Neural cell (in vitro differentiated cells): ENCODE measurements at regions not wholly inside any gene's neighbourhood (a gene's known extent, or its start where the extent isn't known, plus 50 kb on each side); places are given as distances from the start of the nearest gene placed in this dataset.

Experiments used
- H2AFZ ChIP-seq: fragments of 200-600, 300-800 bp; sonication (generic), shearing (Covaris generic); 2 replicates; pipeline ENCODE4 v1.6.0; 2014; ENCODE audit warnings: low read depth, mild to moderate bottlenecking, antibody characterized with exemption, low read length, moderate library complexity
- H3F3A ChIP-seq: fragments of 200-600 bp; shearing (Covaris generic); 2 replicates; pipeline ENCODE4 v1.6.1; 2016; ENCODE audit warnings: mild to moderate bottlenecking, moderate library complexity, mixed read lengths, antibody characterized with exemption, low read length; ENCODE audit not compliant: insufficient read depth, poor library complexity, severe bottlenecking
- H3K27ac ChIP-seq: fragments of 200-600, 300-800 bp; sonication (generic), shearing (Covaris generic); 2 replicates; pipeline ENCODE4 v1.5.1; 2014; ENCODE audit warnings: mild to moderate bottlenecking, low read length, moderate library complexity
- H3K27me3 ChIP-seq: fragments of 300-800, 200-600 bp; sonication (generic), shearing (Covaris generic); 2 replicates; pipeline ENCODE4 v1.6.0; 2014; ENCODE audit warnings: mild to moderate bottlenecking, low read depth, low read length, moderate library complexity; ENCODE audit not compliant: insufficient read depth
- H3K36me3 ChIP-seq: fragments of 300-800, 200-600 bp; sonication (generic), shearing (Covaris generic); 2 replicates; pipeline ENCODE4 v1.5.1; 2014; ENCODE audit warnings: mild to moderate bottlenecking, antibody characterized with exemption, low read length, moderate library complexity; ENCODE audit not compliant: insufficient read depth
- H3K4me2 ChIP-seq: fragments of 300-800, 200-600 bp; sonication (generic), shearing (Covaris generic); 2 replicates; pipeline ENCODE4 v1.6.0; 2014; ENCODE audit warnings: mild to moderate bottlenecking, low read length
- H3K4me3 ChIP-seq: fragments of 300-800, 200-600 bp; sonication (generic), shearing (Covaris generic); 2 replicates; pipeline ENCODE4 v1.5.1; 2014; ENCODE audit warnings: mild to moderate bottlenecking, low read length, moderate library complexity
- H3K79me2 ChIP-seq: fragments of 200-600 bp; shearing (Covaris generic); replicated peaks from 2 replicates; pipeline ENCODE4 v1.6.0; 2014; ENCODE audit warnings: mild to moderate bottlenecking, low read length, moderate library complexity; ENCODE audit not compliant: insufficient read depth
- H3K9ac ChIP-seq: fragments of 300-800, 200-600 bp; sonication (generic), shearing (Covaris generic); 2 replicates; pipeline ENCODE4 v1.6.1; 2016; ENCODE audit warnings: mild to moderate bottlenecking, low read length, mixed read lengths
- H3K9me2 ChIP-seq: fragments of 200-600 bp; shearing (Covaris generic); 2 replicates; pipeline ENCODE4 v1.6.1; 2016; ENCODE audit warnings: mild to moderate bottlenecking, low read length, mixed read lengths; ENCODE audit not compliant: insufficient read depth
- H3K9me3 ChIP-seq: fragments of 200-600, 300-800 bp; sonication (generic), shearing (Covaris generic); 2 replicates; pipeline ENCODE4 v1.6.1; 2016; ENCODE audit warnings: mild to moderate bottlenecking, mixed run types, low read length, moderate library complexity, mixed read lengths
- H4K20me1 ChIP-seq: fragments of 200-600 bp; shearing (Covaris generic); 2 replicates; pipeline ENCODE4 v1.6.1; 2016; ENCODE audit warnings: mild to moderate bottlenecking, mixed run types; ENCODE audit not compliant: insufficient read depth
- EP300 ChIP-seq: fragments of 450-650 bp; conservative IDR thresholded peaks from 2 replicates; pipeline ENCODE4 v1.6.1; 2014; ENCODE audit warnings: antibody characterized with exemption, mild to moderate bottlenecking, moderate library complexity; ENCODE audit not compliant: poor library complexity, severe bottlenecking
- EZH2 ChIP-seq: fragments of 200-600, 300-800 bp; shearing (Covaris generic), sonication (generic); IDR thresholded peaks from 2 replicates; pipeline ENCODE4 v1.6.1; 2014; ENCODE audit warnings: antibody characterized with exemption, low read length, borderline replicate concordance, mild to moderate bottlenecking; ENCODE audit not compliant: insufficient read depth, poor library complexity, severe bottlenecking
- MXI1 ChIP-seq: fragments of 450-650 bp; conservative IDR thresholded peaks from 2 replicates; pipeline ENCODE4 v1.6.1; 2014; ENCODE audit warnings: antibody characterized with exemption, mild to moderate bottlenecking; ENCODE audit not compliant: poor library complexity, severe bottlenecking
- POLR2AphosphoS5 ChIP-seq: IDR thresholded peaks from 2 replicates; pipeline ENCODE4 v1.6.1; 2012
- RAD21 ChIP-seq: fragments of 450-650 bp; conservative IDR thresholded peaks from 2 replicates; pipeline ENCODE4 v1.6.1; 2014; ENCODE audit warnings: antibody characterized with exemption, mild to moderate bottlenecking, moderate library complexity
- REST ChIP-seq: IDR thresholded peaks from 2 replicates; pipeline ENCODE4 v1.6.1; 2012; ENCODE audit warnings: borderline replicate concordance
- SMC3 ChIP-seq: fragments of 450-650 bp; conservative IDR thresholded peaks from 2 replicates; pipeline ENCODE4 v1.6.1; 2014; ENCODE audit warnings: antibody characterized with exemption, mild to moderate bottlenecking, moderate library complexity; ENCODE audit not compliant: poor library complexity
- TAF1 ChIP-seq: IDR thresholded peaks from 2 replicates; pipeline ENCODE4 v1.6.1; 2012; ENCODE audit warnings: low read depth
- TF ChIP-seq, protein P1 (sequence below): fragments of 450-650 bp; IDR thresholded peaks from 2 replicates; pipeline ENCODE4 v1.5.1; 2014; ENCODE audit warnings: antibody characterized with exemption, mild to moderate bottlenecking, moderate library complexity; ENCODE audit not compliant: poor library complexity, severe bottlenecking

- Histone ChIP-seq H3K9me3 (no peaks in the 10 kb centered on the region), H3K27me3 (no peaks in the 10 kb centered on the region), H2AFZ (no peak overlapping the region), H3K27ac (no peak overlapping the region), H3K36me3 (no peaks in the 10 kb centered on the region), H3K79me2 (no peaks in the 10 kb centered on the region), H3F3A (no peaks in the 10 kb centered on the region), H3K4me2 (no peak overlapping the region), H4K20me1 (no peaks in the 10 kb centered on the region), H3K4me3 (no peak overlapping the region), H3K9me2 (no peaks in the 10 kb centered on the region), H3K9ac (no peak overlapping the region)
- no peak for TF ChIP-seq TAF1
- TF ChIP-seq EZH2: no peak
- no peak for TF ChIP-seq POLR2AphosphoS5
- TF ChIP-seq EP300: no peak
- no peak for TF ChIP-seq RAD21
- TF ChIP-seq REST: no peak
- TF ChIP-seq MXI1: no peak
- TF ChIP-seq, protein P1, sequence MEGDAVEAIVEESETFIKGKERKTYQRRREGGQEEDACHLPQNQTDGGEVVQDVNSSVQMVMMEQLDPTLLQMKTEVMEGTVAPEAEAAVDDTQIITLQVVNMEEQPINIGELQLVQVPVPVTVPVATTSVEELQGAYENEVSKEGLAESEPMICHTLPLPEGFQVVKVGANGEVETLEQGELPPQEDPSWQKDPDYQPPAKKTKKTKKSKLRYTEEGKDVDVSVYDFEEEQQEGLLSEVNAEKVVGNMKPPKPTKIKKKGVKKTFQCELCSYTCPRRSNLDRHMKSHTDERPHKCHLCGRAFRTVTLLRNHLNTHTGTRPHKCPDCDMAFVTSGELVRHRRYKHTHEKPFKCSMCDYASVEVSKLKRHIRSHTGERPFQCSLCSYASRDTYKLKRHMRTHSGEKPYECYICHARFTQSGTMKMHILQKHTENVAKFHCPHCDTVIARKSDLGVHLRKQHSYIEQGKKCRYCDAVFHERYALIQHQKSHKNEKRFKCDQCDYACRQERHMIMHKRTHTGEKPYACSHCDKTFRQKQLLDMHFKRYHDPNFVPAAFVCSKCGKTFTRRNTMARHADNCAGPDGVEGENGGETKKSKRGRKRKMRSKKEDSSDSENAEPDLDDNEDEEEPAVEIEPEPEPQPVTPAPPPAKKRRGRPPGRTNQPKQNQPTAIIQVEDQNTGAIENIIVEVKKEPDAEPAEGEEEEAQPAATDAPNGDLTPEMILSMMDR: no peak
- no peak for TF ChIP-seq SMC3
Observed at GRCh38 chr18:29154196-29154757, 977.3 kb upstream of the CDH2 start.

- no peak overlapping the region for H2AFZ ChIP-seq
- no peaks in the 10 kb centered on the region for H3K79me2 ChIP-seq
- no peaks in the 10 kb centered on the region for H4K20me1 ChIP-seq
- TF ChIP-seq EZH2: no peak
- TF ChIP-seq, protein P1: no peak
- TF ChIP-seq SMC3: no peak
- TF ChIP-seq REST: no peak
- TF ChIP-seq EP300: no peak
- TF ChIP-seq RAD21: no peak
- no peak for TF ChIP-seq TAF1
- no peak for TF ChIP-seq POLR2AphosphoS5
- no peak for TF ChIP-seq MXI1
- no peaks in the 10 kb centered on the region for H3K9me3 ChIP-seq
- no peak overlapping the region for H3K27ac ChIP-seq
- H3K9me2 ChIP-seq: no peaks in the 10 kb centered on the region
- H3K27me3 ChIP-seq: no peaks in the 10 kb centered on the region
- H3K4me2 ChIP-seq: no peak overlapping the region
- no peaks in the 10 kb centered on the region for H3K36me3 ChIP-seq
- H3K4me3 ChIP-seq: no peak overlapping the region
- H3F3A ChIP-seq: no peaks in the 10 kb centered on the region
- no peak overlapping the region for H3K9ac ChIP-seq
Observed at GRCh38 chr18:29153091-29153490, 976.2 kb upstream of the CDH2 start.
